ENCODE measurements at regions not wholly inside any gene's neighbourhood (a gene's known extent, or its start where the extent isn't known, plus 50 kb on each side); places are given as distances from the start of the nearest gene placed in this dataset.

DNA sequence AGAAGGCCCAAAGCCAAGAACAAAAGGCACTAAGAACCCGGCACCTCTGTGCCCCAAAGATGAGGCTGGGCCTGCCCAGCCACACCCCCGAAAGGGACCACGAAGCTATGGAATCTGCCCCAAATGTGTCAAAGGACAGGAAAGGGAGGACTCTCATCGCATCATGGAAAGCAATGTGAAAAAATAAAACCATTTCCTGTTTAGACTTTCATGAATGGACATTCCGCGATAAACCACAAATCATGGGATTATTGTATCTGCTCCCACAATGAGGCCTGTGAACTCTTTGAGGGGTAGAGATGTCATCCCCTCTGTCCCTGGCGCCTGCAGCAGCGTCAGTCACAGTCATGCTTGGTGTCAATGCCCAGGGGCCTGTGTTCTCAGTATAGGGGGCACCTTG lies 135.0 kb downstream of the COPRS start:
- TF ChIP-seq CTCF (IDR thresholded peaks at IDR 0.05) (no peak), IRF2 (CRISPR knock-in tag; IDR thresholded peaks at IDR 0.05; ENCODE audit: borderline replicate concordance, low read depth) (no peak), CBFB (CRISPR knock-in tag; IDR thresholded peaks at IDR 0.05; ENCODE audit: low read depth) (no peak), NR2C2 (CRISPR knock-in tag; IDR thresholded peaks at IDR 0.05) (no peak), SP1 (CRISPR knock-in tag; conservative IDR thresholded peaks at IDR 0.05) (no peak), TCF7 (CRISPR knock-in tag; IDR thresholded peaks at IDR 0.05; ENCODE audit: low read depth) (no peak), MYBL2 (CRISPR knock-in tag; IDR thresholded peaks at IDR 0.05) (no peak), GABPB1 (CRISPR knock-in tag; IDR thresholded peaks at IDR 0.05) (no peak), ZNF232 (CRISPR knock-in tag; IDR thresholded peaks at IDR 0.05) (no peak), AFF4 (CRISPR knock-in tag; IDR thresholded peaks at IDR 0.05; ENCODE audit: borderline replicate concordance) (no peak), SMAD3 (CRISPR knock-in tag; IDR thresholded peaks at IDR 0.05; ENCODE audit: borderline replicate concordance) (no peak), HMGXB4 (CRISPR knock-in tag; IDR thresholded peaks at IDR 0.05) (no peak)
- TF ChIP-seq, protein P1, sequence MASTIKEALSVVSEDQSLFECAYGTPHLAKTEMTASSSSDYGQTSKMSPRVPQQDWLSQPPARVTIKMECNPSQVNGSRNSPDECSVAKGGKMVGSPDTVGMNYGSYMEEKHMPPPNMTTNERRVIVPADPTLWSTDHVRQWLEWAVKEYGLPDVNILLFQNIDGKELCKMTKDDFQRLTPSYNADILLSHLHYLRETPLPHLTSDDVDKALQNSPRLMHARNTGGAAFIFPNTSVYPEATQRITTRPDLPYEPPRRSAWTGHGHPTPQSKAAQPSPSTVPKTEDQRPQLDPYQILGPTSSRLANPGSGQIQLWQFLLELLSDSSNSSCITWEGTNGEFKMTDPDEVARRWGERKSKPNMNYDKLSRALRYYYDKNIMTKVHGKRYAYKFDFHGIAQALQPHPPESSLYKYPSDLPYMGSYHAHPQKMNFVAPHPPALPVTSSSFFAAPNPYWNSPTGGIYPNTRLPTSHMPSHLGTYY (CRISPR knock-in tag; IDR thresholded peaks at IDR 0.05): no peak
- TF ChIP-seq, protein P2, sequence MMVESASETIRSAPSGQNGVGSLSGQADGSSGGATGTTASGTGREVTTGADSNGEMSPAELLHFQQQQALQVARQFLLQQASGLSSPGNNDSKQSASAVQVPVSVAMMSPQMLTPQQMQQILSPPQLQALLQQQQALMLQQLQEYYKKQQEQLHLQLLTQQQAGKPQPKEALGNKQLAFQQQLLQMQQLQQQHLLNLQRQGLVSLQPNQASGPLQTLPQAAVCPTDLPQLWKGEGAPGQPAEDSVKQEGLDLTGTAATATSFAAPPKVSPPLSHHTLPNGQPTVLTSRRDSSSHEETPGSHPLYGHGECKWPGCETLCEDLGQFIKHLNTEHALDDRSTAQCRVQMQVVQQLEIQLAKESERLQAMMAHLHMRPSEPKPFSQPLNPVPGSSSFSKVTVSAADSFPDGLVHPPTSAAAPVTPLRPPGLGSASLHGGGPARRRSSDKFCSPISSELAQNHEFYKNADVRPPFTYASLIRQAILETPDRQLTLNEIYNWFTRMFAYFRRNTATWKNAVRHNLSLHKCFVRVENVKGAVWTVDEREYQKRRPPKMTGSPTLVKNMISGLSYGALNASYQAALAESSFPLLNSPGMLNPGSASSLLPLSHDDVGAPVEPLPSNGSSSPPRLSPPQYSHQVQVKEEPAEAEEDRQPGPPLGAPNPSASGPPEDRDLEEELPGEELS (CRISPR knock-in tag; IDR thresholded peaks at IDR 0.05): no peak

All from WTC11 (cell line).